OCI-LY3 (cell line): ENCODE measurements at regions not wholly inside any gene's neighbourhood (a gene's known extent, or its start where the extent isn't known, plus 50 kb on each side); places are given as distances from the start of the nearest gene placed in this dataset.

ENCODE experiments used
- CTCF ChIP-seq: fragments of 200-600, 300-600 bp; sonication (generic); IDR thresholded peaks from 2 replicates; pipeline ENCODE4 v1.5.1; 2014; ENCODE audit warnings: antibody characterized with exemption, low read length, low read depth
- EZH2phosphoT487 ChIP-seq: fragments of 200-600 bp; shearing (Covaris generic); IDR thresholded peaks from 2 replicates; pipeline ENCODE4 v1.6.1; 2018; ENCODE audit warnings: antibody characterized with exemption, mixed run types, low read depth

- TF ChIP-seq CTCF (no peak), EZH2phosphoT487 (no peak)
Measured at GRCh38 chr5:17438027-17438426, 60.0 kb upstream of the TAF11L2 start.
